K562 (cell line): ENCODE measurements at regions not wholly inside any gene's neighbourhood (a gene's known extent, or its start where the extent isn't known, plus 50 kb on each side); places are given as distances from the start of the nearest gene placed in this dataset.

Source experiments
- ATAC-seq: fragments of 200-7000 bp; cut with Tn5 transposase; 3 replicates; pipeline ENCODE4 v1.9.1; 2020; ENCODE audit warnings: moderate library complexity
- BruUV-seq: library from RNA; stranded (reverse); fragments of 400-500 nt; replicated peaks from 2 replicates; lab custom pipeline; 2021; lab: Mats Ljungman, UMichigan
- CTCF ChIA-PET: fragments of 300-600 bp; formaldehyde crosslinking; extraction: SDS; loops from one replicate; lab custom pipeline; 2021; ENCODE audit warnings: low intra/inter-chr PET ratio; lab: Yijun Ruan, JAX
- POLR2A ChIA-PET: fragments of 300-600, 350-650 bp; sonication (Branson Sonifier 250); formaldehyde crosslinking; extraction: SDS; loops from one replicate; lab custom pipeline; 2021; ENCODE audit warnings: antibody characterized with exemption, inconsistent platforms; lab: Yijun Ruan, JAX
- DNase-seq, 4 experiments: peaks; one replicate each; pipeline versions ENCODE4 v3.0.0 to v3.0.0-alpha.2; 2011 to 2018; ENCODE audit warnings: low spot score in 3 of 4, mixed read lengths in 3 of 4; ENCODE audit errors: extremely low read depth in 1 of 4
- FAIRE-seq: peaks from 2 replicates; lab custom pipeline; 2011; peaks lifted over from hg19 to GRCh38; lab: Jason Lieb, UNC
- H2AFZ ChIP-seq: 2 replicates; pipeline ENCODE4 v1.6.0; 2011; ENCODE audit warnings: low read depth, low read length, control low read depth, inconsistent platforms
- H3K27ac ChIP-seq: fragments of 200-600 bp; 3 replicates; pipeline ENCODE4 v1.8.0; 2011; ENCODE audit warnings: low read depth, mild to moderate bottlenecking, control low read depth, inconsistent platforms, low read length, moderate library complexity, mixed read lengths; ENCODE audit errors: extremely low read depth
- H3K27me3 ChIP-seq, 2 experiments: fragments of 300-600 bp in 1 of 2; 2 replicates in 1 of 2; 3 replicates in 1 of 2; pipeline versions ENCODE4 v1.6.0 to v1.8.0; 2011; ENCODE audit warnings: inconsistent platforms in 2 of 2, low read length in 2 of 2, mild to moderate bottlenecking in 1 of 2, mixed read lengths in 1 of 2, moderate library complexity in 1 of 2; ENCODE audit not compliant: control insufficient read depth in 2 of 2, insufficient read depth in 2 of 2
- H3K36me3 ChIP-seq: fragments of 300-600 bp; 3 replicates; pipeline ENCODE4 v1.8.0; 2011; ENCODE audit warnings: mild to moderate bottlenecking, low read length, inconsistent platforms; ENCODE audit not compliant: control insufficient read depth, insufficient read depth
- H3K4me1 ChIP-seq, 2 experiments: fragments of 200-600 bp in 1 of 2; replicated peaks in 1 of 2; 2 replicates in 1 of 2; 3 replicates in 1 of 2; pipeline versions ENCODE4 v1.5.1 to v1.8.0; 2011; ENCODE audit warnings: inconsistent platforms in 2 of 2, low read length in 2 of 2, mild to moderate bottlenecking in 1 of 2, mixed read lengths in 1 of 2, moderate library complexity in 1 of 2; ENCODE audit not compliant: control insufficient read depth in 2 of 2, insufficient read depth in 2 of 2
- H3K4me2 ChIP-seq: 2 replicates; pipeline ENCODE4 v1.6.1; 2011; ENCODE audit warnings: low read length, control low read depth, inconsistent platforms, mixed read lengths; ENCODE audit not compliant: insufficient read depth
- H3K4me3 ChIP-seq: fragments of 200-600 bp; sonication (generic), shearing (Covaris generic); 2 replicates; pipeline ENCODE4 v1.5.1; 2016; ENCODE audit warnings: control low read depth, inconsistent platforms
- H3K79me2 ChIP-seq: fragments of 200-600 bp; 3 replicates; pipeline ENCODE4 v1.8.0; 2011; ENCODE audit warnings: low read length, inconsistent platforms; ENCODE audit not compliant: control insufficient read depth, insufficient read depth
- H3K9ac ChIP-seq, 2 experiments: 2 replicates each; pipeline versions ENCODE4 v1.6.0 to v1.6.1; 2011; ENCODE audit warnings: low read depth in 2 of 2, low read length in 2 of 2, control low read depth in 1 of 2, inconsistent platforms in 1 of 2, mild to moderate bottlenecking in 1 of 2, mixed read lengths in 1 of 2; ENCODE audit not compliant: insufficient read depth in 1 of 2
- H3K9me1 ChIP-seq: one replicate; pipeline ENCODE4 v1.6.0; 2011; ENCODE audit warnings: inconsistent platforms, mild to moderate bottlenecking, low read length, moderate library complexity; ENCODE audit not compliant: control insufficient read depth, insufficient read depth
- H3K9me3 ChIP-seq: replicated peaks from 2 replicates; pipeline ENCODE4 v1.5.1; 2011; ENCODE audit warnings: low read depth, low read length, inconsistent platforms; ENCODE audit not compliant: control insufficient read depth, insufficient read depth
- H4K20me1 ChIP-seq: replicated peaks from 2 replicates; pipeline ENCODE4 v1.6.1; 2011; ENCODE audit warnings: low read length, inconsistent platforms, mixed read lengths; ENCODE audit not compliant: control insufficient read depth, insufficient read depth
- BCL6 ChIP-seq: fragments of 250-450 bp; sonication (Bioruptor Pico); IDR thresholded peaks from 2 replicates; pipeline ENCODE4 v1.4.0; 2020
- L3MBTL2 ChIP-seq: fragments of 450-650 bp; IDR thresholded peaks from 2 replicates; pipeline ENCODE4 v1.6.1; 2016; ENCODE audit warnings: mild to moderate bottlenecking, moderate library complexity
- SNRNP70 ChIP-seq: fragments of 200-400 bp; formaldehyde crosslinking; optimal IDR thresholded peaks from 2 replicates; pipeline ENCODE3; 2017; ENCODE audit warnings: low read depth, low read length
- ZNF197 ChIP-seq: fragments of 200-800 bp; sonication (Bioruptor generic); IDR thresholded peaks from 2 replicates; pipeline ENCODE4 v1.6.1; 2016; ENCODE audit warnings: low read depth, missing genetic modification characterization, missing compliant biosample characterization
- WGBS: fragments of 100-300 bp; shearing (Covaris generic); methylation state at CpG from one replicate; pipeline ENCODE4 v1.1.6; 2016; ENCODE audit warnings: low coverage, mixed read lengths; ENCODE audit not compliant: insufficient coverage; ENCODE audit errors: missing lambda C conversion rate; 5-methylcytosine and 5-hydroxymethylcytosine counted together
- in situ Hi-C: fragments of 300-500 bp; cut with MboI; formaldehyde crosslinking; loops from 4 replicates; pipeline ENCODE4 v1.15.0; 2018; ENCODE audit warnings: inconsistent platforms, mixed read lengths
- intact Hi-C: fragments of 100-400 bp; cut with micrococcal nuclease; formaldehyde crosslinking; loops from 2 replicates; pipeline ENCODE4 v1.14.2; 2022
- TF ChIP-seq, protein P1 (sequence below): IDR thresholded peaks from 2 replicates; pipeline ENCODE4 v1.6.1; 2014; ENCODE audit warnings: antibody characterized with exemption
- TF ChIP-seq, protein P2 (sequence below): fragments of 250-450 bp; sonication (Bioruptor Pico); IDR thresholded peaks from 2 replicates; pipeline ENCODE4 v1.5.0; 2021
- TF ChIP-seq, protein P3 (sequence below): sonication (generic); formaldehyde crosslinking; IDR thresholded peaks from 2 replicates; pipeline ENCODE4 v1.8.0; 2022; ENCODE audit warnings: mild to moderate bottlenecking, missing genetic modification reagents, borderline replicate concordance

- Histone ChIP-seq H3K9ac (no peak overlapping the region), H3K27me3 (no peaks in the 10 kb centered on the region), H2AFZ (no peak overlapping the region), H3K9me1 (no peaks in the 10 kb centered on the region), H3K4me1 (no peaks in the 10 kb centered on the region), H3K79me2 (no peaks in the 10 kb centered on the region), H3K4me3 (no peak overlapping the region), H3K36me3 (no peaks in the 10 kb centered on the region), H3K27ac (no peak overlapping the region), H3K9me3 (0 out of 2 replicates have a peak, but pooled peaks cover 2% of the 10 kb centered on the region), H3K4me2 (no peak overlapping the region), H4K20me1 (no peaks in the 10 kb centered on the region)
- in situ Hi-C loops (no loop called here), intact Hi-C loops (no loop called here)
- WGBS, result 0% methylated on average over 2 of the region's 2 CpGs
- POLR2A ChIA-PET, result no interaction called here
- TF ChIP-seq, protein P1, sequence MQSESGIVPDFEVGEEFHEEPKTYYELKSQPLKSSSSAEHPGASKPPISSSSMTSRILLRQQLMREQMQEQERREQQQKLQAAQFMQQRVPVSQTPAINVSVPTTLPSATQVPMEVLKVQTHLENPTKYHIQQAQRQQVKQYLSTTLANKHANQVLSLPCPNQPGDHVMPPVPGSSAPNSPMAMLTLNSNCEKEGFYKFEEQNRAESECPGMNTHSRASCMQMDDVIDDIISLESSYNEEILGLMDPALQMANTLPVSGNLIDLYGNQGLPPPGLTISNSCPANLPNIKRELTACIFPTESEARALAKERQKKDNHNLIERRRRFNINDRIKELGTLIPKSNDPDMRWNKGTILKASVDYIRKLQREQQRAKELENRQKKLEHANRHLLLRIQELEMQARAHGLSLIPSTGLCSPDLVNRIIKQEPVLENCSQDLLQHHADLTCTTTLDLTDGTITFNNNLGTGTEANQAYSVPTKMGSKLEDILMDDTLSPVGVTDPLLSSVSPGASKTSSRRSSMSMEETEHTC, result no peak
- TF ChIP-seq L3MBTL2, result no peak
- TF ChIP-seq BCL6 (CRISPR knock-in tag), result no peak
- no peak for TF ChIP-seq SNRNP70
- TF ChIP-seq ZNF197 (CRISPR knock-in tag), result no peak
- TF ChIP-seq, protein P2, sequence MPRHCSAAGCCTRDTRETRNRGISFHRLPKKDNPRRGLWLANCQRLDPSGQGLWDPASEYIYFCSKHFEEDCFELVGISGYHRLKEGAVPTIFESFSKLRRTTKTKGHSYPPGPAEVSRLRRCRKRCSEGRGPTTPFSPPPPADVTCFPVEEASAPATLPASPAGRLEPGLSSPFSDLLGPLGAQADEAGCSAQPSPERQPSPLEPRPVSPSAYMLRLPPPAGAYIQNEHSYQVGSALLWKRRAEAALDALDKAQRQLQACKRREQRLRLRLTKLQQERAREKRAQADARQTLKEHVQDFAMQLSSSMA (CRISPR knock-in tag), result no peak
- TF ChIP-seq, protein P3, sequence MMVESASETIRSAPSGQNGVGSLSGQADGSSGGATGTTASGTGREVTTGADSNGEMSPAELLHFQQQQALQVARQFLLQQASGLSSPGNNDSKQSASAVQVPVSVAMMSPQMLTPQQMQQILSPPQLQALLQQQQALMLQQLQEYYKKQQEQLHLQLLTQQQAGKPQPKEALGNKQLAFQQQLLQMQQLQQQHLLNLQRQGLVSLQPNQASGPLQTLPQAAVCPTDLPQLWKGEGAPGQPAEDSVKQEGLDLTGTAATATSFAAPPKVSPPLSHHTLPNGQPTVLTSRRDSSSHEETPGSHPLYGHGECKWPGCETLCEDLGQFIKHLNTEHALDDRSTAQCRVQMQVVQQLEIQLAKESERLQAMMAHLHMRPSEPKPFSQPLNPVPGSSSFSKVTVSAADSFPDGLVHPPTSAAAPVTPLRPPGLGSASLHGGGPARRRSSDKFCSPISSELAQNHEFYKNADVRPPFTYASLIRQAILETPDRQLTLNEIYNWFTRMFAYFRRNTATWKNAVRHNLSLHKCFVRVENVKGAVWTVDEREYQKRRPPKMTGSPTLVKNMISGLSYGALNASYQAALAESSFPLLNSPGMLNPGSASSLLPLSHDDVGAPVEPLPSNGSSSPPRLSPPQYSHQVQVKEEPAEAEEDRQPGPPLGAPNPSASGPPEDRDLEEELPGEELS (CRISPR knock-in tag), result no peak
- BruUV-seq, result no TSS peak
- CTCF ChIA-PET, result no interaction called here
- DNase-seq, result no peak
- no peak for ATAC-seq
- FAIRE-seq, result no peak
Observed at GRCh38 chr7:159321278-159321677, 176.6 kb upstream of the VIPR2 start.
